Ovary (tissue), 7 donors: ENCODE measurements at regions not wholly inside any gene's neighbourhood (a gene's known extent, or its start where the extent isn't known, plus 50 kb on each side); places are given as distances from the start of the nearest gene placed in this dataset.

Experiments used
- DNase-seq, 5 donors: peaks; one replicate each; pipeline ENCODE4 v3.0.0-alpha.2; 2019 to 2020
- H3K27ac ChIP-seq, 2 donors: fragments of 200-600 bp; one replicate each; pipeline versions ENCODE4 v1.5.1 to v1.8.0; 2019 to 2022
- H3K27me3 ChIP-seq: fragments of 200-600 bp; one replicate; pipeline ENCODE4 v1.8.0; 2022
- H3K36me3 ChIP-seq: fragments of 200-600 bp; sonication (generic); one replicate; pipeline ENCODE4 v1.5.1; 2019
- H3K4me1 ChIP-seq: one replicate; pipeline ENCODE4 v1.8.1; 2013; ENCODE audit warnings: mild to moderate bottlenecking, moderate library complexity; ENCODE audit not compliant: insufficient read depth
- H3K4me3 ChIP-seq: fragments of 200-600 bp; sonication (generic); one replicate; pipeline ENCODE4 v1.5.1; 2017
- H3K9me3 ChIP-seq, 2 donors: fragments of 200-600 bp in 1 of 2; sonication (generic) in 1 of 2; one replicate each; pipeline versions ENCODE4 v1.5.1 to v1.8.1; 2013 to 2019; ENCODE audit warnings: mild to moderate bottlenecking in 1 of 2, moderate library complexity in 1 of 2
- EP300 ChIP-seq: sonication (generic); formaldehyde crosslinking; IDR thresholded peaks from one replicate; pipeline ENCODE4 v1.6.1; 2017; ENCODE audit warnings: antibody characterized with exemption
- POLR2A ChIP-seq: fragments of 450-650 bp; IDR thresholded peaks from one replicate; pipeline ENCODE4 v1.6.1; 2017; ENCODE audit warnings: antibody characterized with exemption, mild to moderate bottlenecking, moderate library complexity
- WGBS, 3 donors: extraction: QIAGEN DNeasy Blood & Tissue Kit in 1 of 3; methylation state at CpG; one replicate each; pipeline versions ENCODE4 v1.1.5 to v1.1.7; 2013 to 2017; 5-methylcytosine and 5-hydroxymethylcytosine counted together
- intact Hi-C, 4 donors: fragments of 100-400 bp; cut with DNase I; formaldehyde crosslinking; loops; one replicate each; pipeline versions ENCODE4 v1.11.0 to v1.15.1; 2022 to 2023
- TF ChIP-seq, protein P1 (sequence below), 3 donors: fragments of 450-650 bp in 2 of 3; fragments of 200-600 bp in 1 of 3; IDR thresholded peaks; one replicate each; pipeline versions ENCODE4 v1.5.1 to v1.8.0; 2016 to 2022; ENCODE audit warnings: antibody characterized with exemption in 3 of 3, mild to moderate bottlenecking in 1 of 3
- donor health status: DM: no; HTN: no; CAD: no; lungs with moderate emphysema.
- donor health status: DM: no; HTN: no; CAD: no.
- donor health status: Bipolar disorder and iron deficiency.
- donor health status: DM: no; HTN: no; CAD: no.
- donor health status: DM: yes; HTN: yes; CAD: no.

DNA sequence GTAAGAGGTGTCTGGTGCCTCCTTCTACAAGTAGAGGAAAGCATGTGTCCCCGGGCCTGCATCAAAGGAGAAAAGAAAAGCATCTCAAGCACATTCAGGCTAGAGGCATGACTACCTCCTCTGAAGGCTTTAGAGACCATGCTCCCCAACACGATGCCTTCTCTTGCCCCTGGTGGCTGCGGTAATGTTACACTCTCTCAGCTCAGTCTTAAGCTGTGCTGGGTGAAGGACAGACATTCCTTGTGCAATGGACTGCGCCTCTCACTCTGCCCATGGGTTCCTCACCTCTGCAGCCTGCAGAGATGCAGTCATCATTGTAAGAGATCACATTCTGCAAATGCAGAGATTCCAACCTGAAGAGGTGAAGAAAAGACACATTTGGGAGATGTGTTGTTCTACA is 148.2 kb upstream of the HNRNPA3 start:
- Histone ChIP-seq H3K27me3 (no peaks in the 10 kb centered on the region), H3K27ac (no peak overlapping the region), H3K4me3 (no peak overlapping the region), H3K9me3 (no peaks in the 10 kb centered on the region), H3K36me3 (no peaks in the 10 kb centered on the region), H3K4me1 (no peaks in the 10 kb centered on the region)
- intact Hi-C loops: no loop called here
- TF ChIP-seq, protein P1, sequence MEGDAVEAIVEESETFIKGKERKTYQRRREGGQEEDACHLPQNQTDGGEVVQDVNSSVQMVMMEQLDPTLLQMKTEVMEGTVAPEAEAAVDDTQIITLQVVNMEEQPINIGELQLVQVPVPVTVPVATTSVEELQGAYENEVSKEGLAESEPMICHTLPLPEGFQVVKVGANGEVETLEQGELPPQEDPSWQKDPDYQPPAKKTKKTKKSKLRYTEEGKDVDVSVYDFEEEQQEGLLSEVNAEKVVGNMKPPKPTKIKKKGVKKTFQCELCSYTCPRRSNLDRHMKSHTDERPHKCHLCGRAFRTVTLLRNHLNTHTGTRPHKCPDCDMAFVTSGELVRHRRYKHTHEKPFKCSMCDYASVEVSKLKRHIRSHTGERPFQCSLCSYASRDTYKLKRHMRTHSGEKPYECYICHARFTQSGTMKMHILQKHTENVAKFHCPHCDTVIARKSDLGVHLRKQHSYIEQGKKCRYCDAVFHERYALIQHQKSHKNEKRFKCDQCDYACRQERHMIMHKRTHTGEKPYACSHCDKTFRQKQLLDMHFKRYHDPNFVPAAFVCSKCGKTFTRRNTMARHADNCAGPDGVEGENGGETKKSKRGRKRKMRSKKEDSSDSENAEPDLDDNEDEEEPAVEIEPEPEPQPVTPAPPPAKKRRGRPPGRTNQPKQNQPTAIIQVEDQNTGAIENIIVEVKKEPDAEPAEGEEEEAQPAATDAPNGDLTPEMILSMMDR (IDR thresholded peaks at IDR 0.05): no peak
- TF ChIP-seq POLR2A (no peak), EP300 (no peak)
- WGBS, 3 donors: 70 to 84% (median 73%) methylated on average over 4 of the region's 4 CpGs
- DNase-seq: no peak

GRCh38 chr2:177068967-177069366 is 143.6 kb upstream of the HNRNPA3 start:
- TF ChIP-seq, protein P1 (IDR thresholded peaks at IDR 0.05): no peak
- TF ChIP-seq EP300 (no peak), POLR2A (no peak)
- Histone ChIP-seq H3K27me3 (no peaks in the 10 kb centered on the region), H3K4me1 (no peaks in the 10 kb centered on the region), H3K27ac (no peak overlapping the region), H3K4me3 (no peak overlapping the region), H3K9me3 (no peaks in the 10 kb centered on the region), H3K36me3 (no peaks in the 10 kb centered on the region)
- WGBS, 3 donors: 74 to 97% (median 87%) methylated on average over 1 of the region's 1 CpG
- no peak for DNase-seq
- intact Hi-C loops: no loop called here

GRCh38 chr2:177072090-177072489 is 140.5 kb upstream of the HNRNPA3 start:
- no peak overlapping the region for H3K27ac ChIP-seq
- no peaks in the 10 kb centered on the region for H3K4me1 ChIP-seq
- DNase-seq: no peak
- WGBS, 3 donors: 17 to 31% (median 21%) methylated on average over 2 of the region's 2 CpGs
- H3K36me3 ChIP-seq: no peaks in the 10 kb centered on the region
- TF ChIP-seq POLR2A (no peak), EP300 (no peak)
- TF ChIP-seq, protein P1 (IDR thresholded peaks at IDR 0.05): no peak
- H3K4me3 ChIP-seq: no peak overlapping the region
- H3K27me3 ChIP-seq: no peaks in the 10 kb centered on the region
- H3K9me3 ChIP-seq: no peaks in the 10 kb centered on the region
- intact Hi-C loops: no loop called here

GRCh38 chr2:177073611-177074010 is 139.0 kb upstream of the HNRNPA3 start:
- H3K4me3 ChIP-seq: no peak overlapping the region
- no peaks in the 10 kb centered on the region for H3K9me3 ChIP-seq
- no peak for DNase-seq
- no peak overlapping the region for H3K27ac ChIP-seq
- H3K4me1 ChIP-seq: no peaks in the 10 kb centered on the region
- H3K27me3 ChIP-seq: no peaks in the 10 kb centered on the region
- intact Hi-C loops: no loop called here
- no peak for TF ChIP-seq POLR2A
- TF ChIP-seq, protein P1 (IDR thresholded peaks at IDR 0.05): no peak
- no peak for TF ChIP-seq EP300
- no peaks in the 10 kb centered on the region for H3K36me3 ChIP-seq
